HG02885 (cell line): ENCODE measurements at regions not wholly inside any gene's neighbourhood (a gene's known extent, or its start where the extent isn't known, plus 50 kb on each side); places are given as distances from the start of the nearest gene placed in this dataset.

Experiments used
- ATAC-seq: cut with Tn5 transposase; IDR thresholded peaks from one replicate; pipeline ENCODE4 v1.9.1; 2021; ENCODE audit warnings: mild to moderate bottlenecking; ENCODE audit not compliant: unreplicated experiment, poor library complexity

- ATAC-seq: no peak
Observed at GRCh38 chr15:55033574-55033973, 163.2 kb downstream of the RSL24D1 start.

- no peak for ATAC-seq
Observed at GRCh38 chr15:55031727-55032126, 165.0 kb downstream of the RSL24D1 start.

GRCh38 chr15:55026381-55026780 is 170.4 kb downstream of the RSL24D1 start:
- ATAC-seq: no peak

- no peak for ATAC-seq
Observed at GRCh38 chr15:55017635-55018034, 179.1 kb downstream of the RSL24D1 start.

GRCh38 chr15:55016225-55016624 is 180.5 kb downstream of the RSL24D1 start:
- no peak for ATAC-seq

- no peak for ATAC-seq
Observed at GRCh38 chr15:55015093-55015445, 181.7 kb downstream of the RSL24D1 start.

- no peak for ATAC-seq
Observed at GRCh38 chr15:55014391-55015092, 182.2 kb downstream of the RSL24D1 start.

- ATAC-seq: no peak
Observed at GRCh38 chr15:55008421-55008820, 188.3 kb downstream of the RSL24D1 start.

- ATAC-seq: no peak
Observed at GRCh38 chr15:55007561-55007960, 189.2 kb downstream of the RSL24D1 start.

GRCh38 chr15:55005679-55006078 is 191.1 kb downstream of the RSL24D1 start:
- no peak for ATAC-seq

GRCh38 chr15:55003965-55004873 is 192.5 kb downstream of the RSL24D1 start:
- ATAC-seq: no peak

GRCh38 chr15:54998661-54999060 is 198.1 kb downstream of the RSL24D1 start:
- no peak for ATAC-seq

GRCh38 chr15:54990793-54991192 is 205.9 kb downstream of the RSL24D1 start:
- no peak for ATAC-seq

GRCh38 chr15:54987881-54988280 is 208.9 kb downstream of the RSL24D1 start:
- no peak for ATAC-seq

- ATAC-seq: no peak
Observed at GRCh38 chr15:54979964-54980363, 216.8 kb downstream of the RSL24D1 start.

- no peak for ATAC-seq
Observed at GRCh38 chr15:54962637-54963036, 234.1 kb downstream of the RSL24D1 start.

GRCh38 chr15:54960266-54960665 is 236.5 kb downstream of the RSL24D1 start:
- no peak for ATAC-seq

- no peak for ATAC-seq
Observed at GRCh38 chr15:54941417-54941816, 255.3 kb downstream of the RSL24D1 start.

GRCh38 chr15:54917312-54917711 is 279.4 kb downstream of the RSL24D1 start:
- ATAC-seq: no peak

- no peak for ATAC-seq
Observed at GRCh38 chr15:54915380-54915779, 281.4 kb downstream of the RSL24D1 start.

GRCh38 chr15:54884312-54884711 is 312.4 kb downstream of the RSL24D1 start:
- ATAC-seq: no peak

- no peak for ATAC-seq
Observed at GRCh38 chr15:54859982-54860381, 336.8 kb downstream of the RSL24D1 start.
